CD14-positive monocyte (primary cell): ENCODE measurements at regions not wholly inside any gene's neighbourhood (a gene's known extent, or its start where the extent isn't known, plus 50 kb on each side); places are given as distances from the start of the nearest gene placed in this dataset.

Experiments
- DNase-seq, 3 donors: peaks; one replicate each; pipeline ENCODE4 v3.0.0-alpha.2; 2011 to 2022
- H2AFZ ChIP-seq: 2 replicates; pipeline ENCODE4 v1.6.0; 2012; ENCODE audit warnings: mild to moderate bottlenecking, low read depth, low read length, inconsistent platforms; ENCODE audit not compliant: insufficient read depth, poor library complexity, severe bottlenecking
- H3K27ac ChIP-seq, 2 donors: 1 replicate in 1 of 2; 2 replicates in 1 of 2; pipeline ENCODE4 v1.5.1; 2012 to 2013; ENCODE audit warnings: low read length in 2 of 2, control low read depth in 1 of 2, inconsistent platforms in 1 of 2, low read depth in 1 of 2, mild to moderate bottlenecking in 1 of 2
- H3K27me3 ChIP-seq, 2 donors: one replicate each; pipeline versions ENCODE4 v1.6.0 to v1.6.1; 2011 to 2013; ENCODE audit warnings: low read length in 2 of 2; ENCODE audit not compliant: control insufficient read depth in 2 of 2, insufficient read depth in 2 of 2
- H3K36me3 ChIP-seq, 2 donors: replicated peaks in 1 of 2; 1 replicate in 1 of 2; 2 replicates in 1 of 2; pipeline versions ENCODE4 v1.5.1 to v1.6.1; 2012 to 2013; ENCODE audit warnings: low read length in 2 of 2, control low read depth in 1 of 2, inconsistent platforms in 1 of 2, mild to moderate bottlenecking in 1 of 2; ENCODE audit not compliant: insufficient read depth in 2 of 2, control insufficient read depth in 1 of 2
- H3K4me1 ChIP-seq, 2 donors: 1 replicate in 1 of 2; 2 replicates in 1 of 2; pipeline versions ENCODE4 v1.5.1 to v1.6.1; 2012 to 2013; ENCODE audit warnings: low read length in 2 of 2, control low read depth in 1 of 2, inconsistent platforms in 1 of 2, mild to moderate bottlenecking in 1 of 2, moderate library complexity in 1 of 2; ENCODE audit not compliant: insufficient read depth in 2 of 2, control insufficient read depth in 1 of 2
- H3K4me2 ChIP-seq: replicated peaks from 2 replicates; pipeline ENCODE3; 2012; ENCODE audit warnings: low read length, moderate library complexity, mild to moderate bottlenecking; ENCODE audit not compliant: poor library complexity, severe bottlenecking; ENCODE audit errors: extremely low read depth
- H3K4me3 ChIP-seq, 3 experiments: fragments of 200-600 bp in 1 of 3; sonication (generic) in 1 of 3; replicated peaks in 1 of 3; 1 replicate in 2 of 3; 2 replicates in 1 of 3; pipeline ENCODE4 v1.5.1; 2011 to 2013; ENCODE audit warnings: low read length in 3 of 3, mild to moderate bottlenecking in 3 of 3, control low read depth in 2 of 3, low read depth in 2 of 3, inconsistent platforms in 1 of 3, moderate library complexity in 1 of 3
- H3K79me2 ChIP-seq: 2 replicates; pipeline ENCODE4 v1.6.0; 2012; ENCODE audit warnings: mild to moderate bottlenecking, control low read depth, inconsistent platforms, low read length, moderate library complexity; ENCODE audit not compliant: insufficient read depth
- H3K9ac ChIP-seq: 2 replicates; pipeline ENCODE4 v1.6.0; 2017; ENCODE audit warnings: low read length, mild to moderate bottlenecking; ENCODE audit not compliant: insufficient read depth, poor library complexity, severe bottlenecking
- H3K9me3 ChIP-seq, 2 donors: replicated peaks in 1 of 2; 1 replicate in 1 of 2; 2 replicates in 1 of 2; pipeline versions ENCODE4 v1.5.1 to v1.6.1; 2012 to 2013; ENCODE audit warnings: low read length in 2 of 2, control low read depth in 1 of 2; ENCODE audit not compliant: control insufficient read depth in 1 of 2, insufficient read depth in 1 of 2
- H4K20me1 ChIP-seq: 2 replicates; pipeline ENCODE4 v1.6.0; 2012; ENCODE audit warnings: mild to moderate bottlenecking, low read length, control low read depth, moderate library complexity; ENCODE audit not compliant: insufficient read depth
- H3K27ac Mint-ChIP-seq, 7 donors: one replicate each; pipeline ENCODE4 v1.8.0; 2020; ENCODE audit warnings: mild to moderate bottlenecking in 7 of 7, mixed read lengths in 7 of 7, moderate library complexity in 6 of 7, inconsistent platforms in 2 of 7
- H3K27me3 Mint-ChIP-seq, 3 donors: one replicate each; pipeline ENCODE4 v1.8.0; 2021 to 2022; ENCODE audit warnings: low read depth in 3 of 3, mild to moderate bottlenecking in 3 of 3, mixed read lengths in 3 of 3, moderate library complexity in 3 of 3, inconsistent platforms in 1 of 3
- H3K36me3 Mint-ChIP-seq, 2 donors: one replicate each; pipeline ENCODE4 v1.8.0; 2020; ENCODE audit warnings: mixed read lengths in 2 of 2, inconsistent platforms in 1 of 2, mild to moderate bottlenecking in 1 of 2
- H3K4me1 Mint-ChIP-seq: one replicate; pipeline ENCODE4 v1.8.0; 2020; ENCODE audit warnings: mild to moderate bottlenecking, mixed read lengths
- H3K4me3 Mint-ChIP-seq, 2 donors: one replicate each; pipeline ENCODE4 v1.8.0; 2020; ENCODE audit warnings: mild to moderate bottlenecking in 2 of 2, mixed read lengths in 2 of 2, moderate library complexity in 1 of 2
- H3K9me3 Mint-ChIP-seq, 7 donors: one replicate each; pipeline ENCODE4 v1.8.0; 2020 to 2022; ENCODE audit warnings: mixed read lengths in 7 of 7, mild to moderate bottlenecking in 6 of 7, moderate library complexity in 6 of 7, inconsistent platforms in 2 of 7
- WGBS: methylation state at CpG from one replicate; pipeline ENCODE4 v1.1.5; 2013; ENCODE audit warnings: missing lambda C conversion rate; ENCODE audit not compliant: insufficient coverage; 5-methylcytosine and 5-hydroxymethylcytosine counted together
- intact Hi-C, 2 donors: fragments of 100-400 bp; cut with micrococcal nuclease; formaldehyde crosslinking; loops; one replicate each; pipeline versions ENCODE4 v1.15.0 to v1.15.1; 2023
- TF ChIP-seq, protein P1 (sequence below): fragments of 200-600 bp; IDR thresholded peaks from one replicate; pipeline ENCODE4 v1.8.0; 2022; ENCODE audit warnings: antibody characterized with exemption, mild to moderate bottlenecking

DNA sequence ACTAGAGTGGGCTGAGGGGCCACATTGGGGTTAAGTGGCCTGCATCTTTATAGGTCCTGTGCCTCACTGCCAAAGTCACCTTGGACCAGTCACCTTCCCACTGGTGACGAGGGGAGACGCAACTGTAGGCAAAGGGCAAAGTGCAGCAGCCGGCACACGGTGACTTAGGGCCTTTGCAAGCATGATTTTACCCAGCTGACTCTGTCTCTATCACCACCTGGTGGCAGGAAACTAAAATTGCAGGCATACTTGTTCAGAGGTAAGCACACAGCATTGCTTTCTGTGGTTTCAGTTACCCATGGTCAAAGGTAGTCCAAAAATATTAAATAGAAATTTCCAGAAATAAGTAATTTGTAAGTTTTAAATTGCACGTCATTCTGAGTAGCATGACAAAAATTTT, 1164.4 kb downstream of the BRD1 start:
- WGBS: 67% methylated on average over 5 of the region's 5 CpGs
- no peaks in the 10 kb centered on the region for H3K36me3 ChIP-seq
- TF ChIP-seq, protein P1, sequence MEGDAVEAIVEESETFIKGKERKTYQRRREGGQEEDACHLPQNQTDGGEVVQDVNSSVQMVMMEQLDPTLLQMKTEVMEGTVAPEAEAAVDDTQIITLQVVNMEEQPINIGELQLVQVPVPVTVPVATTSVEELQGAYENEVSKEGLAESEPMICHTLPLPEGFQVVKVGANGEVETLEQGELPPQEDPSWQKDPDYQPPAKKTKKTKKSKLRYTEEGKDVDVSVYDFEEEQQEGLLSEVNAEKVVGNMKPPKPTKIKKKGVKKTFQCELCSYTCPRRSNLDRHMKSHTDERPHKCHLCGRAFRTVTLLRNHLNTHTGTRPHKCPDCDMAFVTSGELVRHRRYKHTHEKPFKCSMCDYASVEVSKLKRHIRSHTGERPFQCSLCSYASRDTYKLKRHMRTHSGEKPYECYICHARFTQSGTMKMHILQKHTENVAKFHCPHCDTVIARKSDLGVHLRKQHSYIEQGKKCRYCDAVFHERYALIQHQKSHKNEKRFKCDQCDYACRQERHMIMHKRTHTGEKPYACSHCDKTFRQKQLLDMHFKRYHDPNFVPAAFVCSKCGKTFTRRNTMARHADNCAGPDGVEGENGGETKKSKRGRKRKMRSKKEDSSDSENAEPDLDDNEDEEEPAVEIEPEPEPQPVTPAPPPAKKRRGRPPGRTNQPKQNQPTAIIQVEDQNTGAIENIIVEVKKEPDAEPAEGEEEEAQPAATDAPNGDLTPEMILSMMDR: peak; percentile 39
- H4K20me1 ChIP-seq: no peaks in the 10 kb centered on the region
- intact Hi-C loops: no loop called here
- H3K4me2 ChIP-seq: no peak overlapping the region
- Mint-ChIP-seq H3K4me3 (no peak overlapping the region), H3K9me3 (peaks cover 4 to 23% (median 14%) of the 10 kb centered on the region in 7 donors), H3K27me3 (peaks cover 0 to 3% (median 0%) of the 10 kb centered on the region in 3 donors), H3K27ac (no peak overlapping the region), H3K36me3 (no peaks in the 10 kb centered on the region), H3K4me1 (no peaks in the 10 kb centered on the region)
- no peak overlapping the region for H3K4me3 ChIP-seq
- no peak for DNase-seq
- no peak overlapping the region for H3K9ac ChIP-seq
- no peaks in the 10 kb centered on the region for H3K27me3 ChIP-seq
- no peaks in the 10 kb centered on the region for H3K79me2 ChIP-seq
- H3K9me3 ChIP-seq: peaks cover 10 to 22% of the 10 kb centered on the region in 2 donors
- no peak overlapping the region for H3K27ac ChIP-seq
- H2AFZ ChIP-seq: no peak overlapping the region
- H3K4me1 ChIP-seq: no peaks in the 10 kb centered on the region

DNA sequence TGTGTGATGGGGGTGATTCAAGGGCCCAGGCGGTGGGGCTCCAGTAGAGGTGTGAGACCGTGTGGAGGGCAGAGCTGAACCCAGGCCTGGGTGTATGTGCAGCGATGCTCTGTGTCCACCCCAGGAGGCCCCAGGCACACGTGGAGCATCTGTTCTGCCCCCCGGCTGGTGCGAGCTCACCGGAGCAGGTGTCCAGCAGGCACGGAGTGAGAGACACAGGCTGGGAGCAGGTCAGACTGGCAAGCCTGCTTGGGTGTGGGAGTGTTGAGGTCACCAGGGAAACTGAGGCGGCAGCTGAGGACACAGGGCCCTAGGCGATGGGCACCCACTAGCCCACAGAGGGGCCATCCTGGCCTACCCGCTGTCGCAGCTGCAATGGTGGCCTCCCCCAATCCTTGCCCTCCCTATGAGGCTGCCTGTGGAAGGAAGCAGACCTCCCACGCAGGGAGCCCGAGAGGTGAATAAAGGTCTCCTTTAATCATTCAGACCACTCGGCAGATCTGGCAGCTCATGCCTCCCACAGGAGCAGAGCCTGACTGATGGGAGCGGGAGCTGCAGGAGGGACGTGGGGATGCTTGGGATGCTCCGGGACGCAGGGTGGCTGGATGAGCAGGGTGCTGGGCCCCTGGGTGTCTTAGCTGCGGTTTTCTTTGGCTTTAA, 1165.1 kb downstream of the BRD1 start:
- DNase-seq: no peak
- no peak overlapping the region for H2AFZ ChIP-seq
- WGBS: 93% methylated on average over 18 of the region's 20 CpGs

More for the DNA sequence above, 1165.1 kb downstream of the BRD1 start:
- Mint-ChIP-seq H3K27me3 (peaks cover 0 to 3% (median 0%) of the 10 kb centered on the region in 3 donors), H3K4me1 (no peaks in the 10 kb centered on the region), H3K9me3 (peaks cover 4 to 23% (median 14%) of the 10 kb centered on the region in 7 donors), H3K4me3 (no peak overlapping the region), H3K27ac (peak overlapping the region in 1 of 7 donors; percentile 18), H3K36me3 (no peaks in the 10 kb centered on the region)
- no peaks in the 10 kb centered on the region for H4K20me1 ChIP-seq
- H3K27ac ChIP-seq: no peak overlapping the region
- intact Hi-C loops: no loop called here
- H3K9ac ChIP-seq: no peak overlapping the region
- no peaks in the 10 kb centered on the region for H3K36me3 ChIP-seq
- peaks cover 10 to 22% of the 10 kb centered on the region in 2 donors for H3K9me3 ChIP-seq
- H3K4me2 ChIP-seq: no peak overlapping the region
- no peaks in the 10 kb centered on the region for H3K27me3 ChIP-seq
- H3K4me1 ChIP-seq: no peaks in the 10 kb centered on the region
- no peak overlapping the region for H3K4me3 ChIP-seq
- H3K79me2 ChIP-seq: no peaks in the 10 kb centered on the region
- TF ChIP-seq, protein P1: no peak
